Hematopoietic multipotent progenitor cell (in vitro differentiated cells): ENCODE measurements at regions not wholly inside any gene's neighbourhood (a gene's known extent, or its start where the extent isn't known, plus 50 kb on each side); places are given as distances from the start of the nearest gene placed in this dataset.

ENCODE experiments used
- DNase-seq, 3 donors: peaks; one replicate each; pipeline ENCODE4 v3.0.0-alpha.2; 2011 to 2015; ENCODE audit warnings: low read depth in 2 of 3, low spot score in 2 of 3

- no peak for DNase-seq
Observed at GRCh38 chr12:3336606-3337311, 154.2 kb upstream of the PRMT8 start.

- no peak for DNase-seq
Observed at GRCh38 chr12:3337944-3338343, 153.1 kb upstream of the PRMT8 start.

GRCh38 chr12:3339221-3339620, 151.8 kb upstream of the PRMT8 start:
- no peak for DNase-seq

- DNase-seq: no peak
Observed at GRCh38 chr12:3341594-3341993, 149.4 kb upstream of the PRMT8 start.

- peak in 2 of 3 donors; percentile 39 to 59 for DNase-seq
Observed at GRCh38 chr12:3342051-3342450, 149.0 kb upstream of the PRMT8 start.

GRCh38 chr12:3348055-3348454, 142.9 kb upstream of the PRMT8 start:
- no peak for DNase-seq

GRCh38 chr12:3350432-3350831, 140.6 kb upstream of the PRMT8 start:
- DNase-seq: no peak

- no peak for DNase-seq
Observed at GRCh38 chr12:3351731-3352130, 139.3 kb upstream of the PRMT8 start.

GRCh38 chr12:3352230-3352629, 138.8 kb upstream of the PRMT8 start:
- no peak for DNase-seq

- no peak for DNase-seq
Observed at GRCh38 chr12:3353621-3354020, 137.4 kb upstream of the PRMT8 start.

GRCh38 chr12:3354586-3354985, 136.4 kb upstream of the PRMT8 start:
- no peak for DNase-seq

- no peak for DNase-seq
Observed at GRCh38 chr12:3355378-3355900, 135.6 kb upstream of the PRMT8 start.

- no peak for DNase-seq
Observed at GRCh38 chr12:3357950-3358525, 133.0 kb upstream of the PRMT8 start.

GRCh38 chr12:3359478-3359877, 131.5 kb upstream of the PRMT8 start:
- no peak for DNase-seq

- no peak for DNase-seq
Observed at GRCh38 chr12:3361146-3361545, 129.9 kb upstream of the PRMT8 start.

GRCh38 chr12:3362737-3363136, 128.3 kb upstream of the PRMT8 start:
- DNase-seq: no peak

- peak in 2 of 3 donors; percentile 10 to 56 for DNase-seq
Observed at GRCh38 chr12:3363608-3364007, 127.4 kb upstream of the PRMT8 start.

GRCh38 chr12:3364226-3364625, 126.8 kb upstream of the PRMT8 start:
- no peak for DNase-seq

- no peak for DNase-seq
Observed at GRCh38 chr12:3364661-3365462, 126.1 kb upstream of the PRMT8 start.

- DNase-seq: peak in 1 of 3 donors; percentile 10
Observed at GRCh38 chr12:3365463-3366411, 125.3 kb upstream of the PRMT8 start.
